ENCODE measurements at regions not wholly inside any gene's neighbourhood (a gene's known extent, or its start where the extent isn't known, plus 50 kb on each side); places are given as distances from the start of the nearest gene placed in this dataset.

GRCh38 chr13:74324338-74324737 is 190.1 kb upstream of the KLF12 start:
- Histone ChIP-seq H3K4me1 (ENCODE audit: control insufficient read depth, extremely low read depth, insufficient read depth, low read length) (no peaks in the 10 kb centered on the region), H4K20me1 (ENCODE audit: control insufficient read depth, extremely low read depth, insufficient read depth, low read length) (no peaks in the 10 kb centered on the region), H3K27ac (ENCODE audit: control insufficient read depth, insufficient read depth, low read length) (no peak overlapping the region), H3K27me3 (ENCODE audit: control insufficient read depth, extremely low read depth, insufficient read depth, low read length) (no peaks in the 10 kb centered on the region), H3K79me2 (ENCODE audit: control insufficient read depth, insufficient read depth, low read length) (no peaks in the 10 kb centered on the region), H3K9me3 (ENCODE audit: control insufficient read depth, low read depth, low read length) (no peaks in the 10 kb centered on the region), H3K4me3 (ENCODE audit: control insufficient read depth in 2 of 3, extremely low read depth in 1 of 3, insufficient read depth in 2 of 3, low read depth in 1 of 3, low read length in 3 of 3) (no peak overlapping the region), H2AFZ (ENCODE audit: control insufficient read depth, low read length) (no peak overlapping the region), H3K9ac (ENCODE audit: control insufficient read depth, extremely low read depth, insufficient read depth, low read length) (no peak overlapping the region), H3K4me2 (ENCODE audit: control insufficient read depth, extremely low read depth, insufficient read depth, low read depth, low read length) (no peak overlapping the region), H3K9me1 (ENCODE audit: control insufficient read depth, extremely low read depth, insufficient read depth, low read length) (no peaks in the 10 kb centered on the region), H3K36me3 (ENCODE audit: control insufficient read depth in 2 of 2, extremely low read depth in 1 of 2, insufficient read depth in 2 of 2, low read length in 2 of 2) (no peaks in the 10 kb centered on the region)
- dilution Hi-C loops (cut with MboI; ENCODE audit: extremely low pct_ligation_motif_present, low sequenced_read_pairs) = no loop called here
- FAIRE-seq (no peak), DNase-seq (ENCODE audit: low read depth, low spot score) (no peak)
- TF ChIP-seq CTCF (optimal IDR thresholded peaks at IDR 0.05 in 1 of 3, IDR thresholded peaks at IDR 0.05 in 1 of 3, conservative IDR thresholded peaks at IDR 0.05 in 1 of 3; ENCODE audit: extremely low read depth in 1 of 3, insufficient read depth in 2 of 3, low read length in 3 of 3) = no peak

GRCh38 chr13:74322562-74322961 is 188.4 kb upstream of the KLF12 start:
- no peak overlapping the region for H3K4me3 ChIP-seq (ENCODE audit: control insufficient read depth in 2 of 3, extremely low read depth in 1 of 3, insufficient read depth in 2 of 3, low read depth in 1 of 3, low read length in 3 of 3)
- DNase-seq (ENCODE audit: low read depth, low spot score) (no peak), FAIRE-seq (no peak)
- H3K4me2 ChIP-seq (ENCODE audit: control insufficient read depth, extremely low read depth, insufficient read depth, low read depth, low read length) = no peak overlapping the region
- H2AFZ ChIP-seq (ENCODE audit: control insufficient read depth, low read length) = no peak overlapping the region
- TF ChIP-seq CTCF (optimal IDR thresholded peaks at IDR 0.05 in 1 of 3, IDR thresholded peaks at IDR 0.05 in 1 of 3, conservative IDR thresholded peaks at IDR 0.05 in 1 of 3; ENCODE audit: extremely low read depth in 1 of 3, insufficient read depth in 2 of 3, low read length in 3 of 3) (no peak), EZH2 (IDR thresholded peaks at IDR 0.05; ENCODE audit: low read length) (no peak)
- no peaks in the 10 kb centered on the region for H3K9me3 ChIP-seq (ENCODE audit: control insufficient read depth, low read depth, low read length)
- dilution Hi-C loops (cut with MboI; ENCODE audit: extremely low pct_ligation_motif_present, low sequenced_read_pairs) = no loop called here
- H3K9ac ChIP-seq (ENCODE audit: control insufficient read depth, extremely low read depth, insufficient read depth, low read length) = no peak overlapping the region
- H4K20me1 ChIP-seq (ENCODE audit: control insufficient read depth, extremely low read depth, insufficient read depth, low read length) = no peaks in the 10 kb centered on the region
- no peaks in the 10 kb centered on the region for H3K9me1 ChIP-seq (ENCODE audit: control insufficient read depth, extremely low read depth, insufficient read depth, low read length)
- no peaks in the 10 kb centered on the region for H3K27me3 ChIP-seq (ENCODE audit: control insufficient read depth, extremely low read depth, insufficient read depth, low read length)
- no peaks in the 10 kb centered on the region for H3K4me1 ChIP-seq (ENCODE audit: control insufficient read depth, extremely low read depth, insufficient read depth, low read length)
- H3K79me2 ChIP-seq (ENCODE audit: control insufficient read depth, insufficient read depth, low read length) = no peaks in the 10 kb centered on the region
- H3K27ac ChIP-seq (ENCODE audit: control insufficient read depth, insufficient read depth, low read length) = no peak overlapping the region
- H3K36me3 ChIP-seq (ENCODE audit: control insufficient read depth in 2 of 2, extremely low read depth in 1 of 2, insufficient read depth in 2 of 2, low read length in 2 of 2) = no peaks in the 10 kb centered on the region
